Prostate gland (tissue), 2 donors: ENCODE measurements at regions not wholly inside any gene's neighbourhood (a gene's known extent, or its start where the extent isn't known, plus 50 kb on each side); places are given as distances from the start of the nearest gene placed in this dataset.

Source experiments
- DNase-seq: peaks from one replicate; pipeline ENCODE4 v3.0.0-alpha.2; 2019; ENCODE audit warnings: low spot score
- H3K27ac ChIP-seq, 2 donors: fragments of 200-600 bp; sonication (generic); 2 replicates each; pipeline ENCODE4 v1.5.1; 2017 to 2019
- H3K27me3 ChIP-seq: fragments of 200-600 bp; sonication (generic); replicated peaks from 2 replicates; pipeline ENCODE4 v1.5.1; 2019; ENCODE audit not compliant: insufficient read depth
- H3K36me3 ChIP-seq, 2 donors: fragments of 200-600 bp; sonication (generic); 1 replicate in 1 of 2; 2 replicates in 1 of 2; pipeline versions ENCODE4 v1.5.1 to v1.8.1; 2017 to 2019
- H3K4me1 ChIP-seq: fragments of 200-600 bp; sonication (generic); replicated peaks from 2 replicates; pipeline ENCODE4 v1.5.1; 2019
- H3K4me3 ChIP-seq, 2 donors: fragments of 200-600 bp; sonication (generic); 2 replicates each; pipeline ENCODE4 v1.5.1; 2017 to 2019
- H3K9me3 ChIP-seq: fragments of 200-600 bp; sonication (generic); 2 replicates; pipeline ENCODE4 v1.5.1; 2017
- POLR2A ChIP-seq: fragments of 450-650 bp; IDR thresholded peaks from one replicate; pipeline ENCODE4 v1.6.1; 2016; ENCODE audit warnings: antibody characterized with exemption, mild to moderate bottlenecking
- POLR2AphosphoS5 ChIP-seq: sonication (generic); formaldehyde crosslinking; IDR thresholded peaks from one replicate; pipeline ENCODE4 v1.6.1; 2017; ENCODE audit warnings: antibody characterized with exemption
- WGBS: methylation state at CpG from one replicate; pipeline ENCODE4 v1.1.5; 2018; 5-methylcytosine and 5-hydroxymethylcytosine counted together
- intact Hi-C: fragments of 100-400 bp; cut with DNase I; formaldehyde crosslinking; loops from one replicate; pipeline ENCODE4 v1.14.2; 2022
- TF ChIP-seq, protein P1 (sequence below), 4 experiments: fragments of 200-600 bp in 2 of 4; fragments of 450-650 bp in 2 of 4; sonication (generic) in 2 of 4; IDR thresholded peaks; 1 replicate in 3 of 4; 2 replicates in 1 of 4; pipeline ENCODE4 v1.5.1; 2016 to 2019; ENCODE audit warnings: antibody characterized with exemption in 4 of 4, mild to moderate bottlenecking in 2 of 4, moderate library complexity in 2 of 4

GRCh38 chr15:39174332-39174731, 406.5 kb upstream of the THBS1 start:
- intact Hi-C loops: loop anchor here (10.0 kb wide), 1 partner anchor 360 kb away; no protein-coding TSS in a partner anchor
- WGBS: 96% methylated on average over 1 of the region's 1 CpG
- no peaks in the 10 kb centered on the region for H3K36me3 ChIP-seq

DNA sequence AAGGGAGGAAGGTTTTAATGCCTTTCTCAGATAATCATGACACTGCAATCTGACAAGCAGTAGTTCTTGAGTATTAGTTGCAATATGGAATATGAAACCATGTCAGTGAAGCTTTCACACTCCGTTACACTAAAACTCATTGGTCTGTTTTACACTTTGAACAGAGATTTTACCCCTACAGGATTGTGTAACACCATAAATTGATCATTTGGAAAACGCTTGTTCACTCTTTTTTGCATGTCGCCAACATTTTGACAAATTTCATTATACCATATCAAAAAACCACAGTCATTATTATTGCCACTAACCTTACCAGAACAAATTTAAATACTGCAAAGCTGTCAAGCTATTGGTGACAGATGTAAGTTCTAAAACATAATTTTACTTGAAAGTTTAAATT, 404.8 kb upstream of the THBS1 start:
- no peaks in the 10 kb centered on the region for H3K36me3 ChIP-seq
- H3K4me3 ChIP-seq: no peak overlapping the region
- H3K27me3 ChIP-seq: no peaks in the 10 kb centered on the region
- intact Hi-C loops: loop anchor here (10.0 kb wide), 1 partner anchor 361 kb away; no protein-coding TSS in a partner anchor
- H3K9me3 ChIP-seq: no peaks in the 10 kb centered on the region
- peaks cover 9% of the 10 kb centered on the region for H3K4me1 ChIP-seq
- TF ChIP-seq, protein P1, sequence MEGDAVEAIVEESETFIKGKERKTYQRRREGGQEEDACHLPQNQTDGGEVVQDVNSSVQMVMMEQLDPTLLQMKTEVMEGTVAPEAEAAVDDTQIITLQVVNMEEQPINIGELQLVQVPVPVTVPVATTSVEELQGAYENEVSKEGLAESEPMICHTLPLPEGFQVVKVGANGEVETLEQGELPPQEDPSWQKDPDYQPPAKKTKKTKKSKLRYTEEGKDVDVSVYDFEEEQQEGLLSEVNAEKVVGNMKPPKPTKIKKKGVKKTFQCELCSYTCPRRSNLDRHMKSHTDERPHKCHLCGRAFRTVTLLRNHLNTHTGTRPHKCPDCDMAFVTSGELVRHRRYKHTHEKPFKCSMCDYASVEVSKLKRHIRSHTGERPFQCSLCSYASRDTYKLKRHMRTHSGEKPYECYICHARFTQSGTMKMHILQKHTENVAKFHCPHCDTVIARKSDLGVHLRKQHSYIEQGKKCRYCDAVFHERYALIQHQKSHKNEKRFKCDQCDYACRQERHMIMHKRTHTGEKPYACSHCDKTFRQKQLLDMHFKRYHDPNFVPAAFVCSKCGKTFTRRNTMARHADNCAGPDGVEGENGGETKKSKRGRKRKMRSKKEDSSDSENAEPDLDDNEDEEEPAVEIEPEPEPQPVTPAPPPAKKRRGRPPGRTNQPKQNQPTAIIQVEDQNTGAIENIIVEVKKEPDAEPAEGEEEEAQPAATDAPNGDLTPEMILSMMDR (IDR thresholded peaks at IDR 0.05): no peak
- TF ChIP-seq POLR2AphosphoS5: no peak
- no peak for TF ChIP-seq POLR2A
- H3K27ac ChIP-seq: no peak overlapping the region
- DNase-seq: no peak
- 92% methylated on average over 3 of the region's 3 CpGs for WGBS

More at GRCh38 chr15:39174332-39174731, 406.5 kb upstream of the THBS1 start:
- Histone ChIP-seq H3K4me1 (peaks cover 9% of the 10 kb centered on the region), H3K9me3 (no peaks in the 10 kb centered on the region), H3K27ac (no peak overlapping the region), H3K4me3 (no peak overlapping the region), H3K27me3 (no peaks in the 10 kb centered on the region)
- DNase-seq: no peak
- TF ChIP-seq, protein P1 (IDR thresholded peaks at IDR 0.05): no peak
- TF ChIP-seq POLR2A (no peak), POLR2AphosphoS5 (no peak)

- TF ChIP-seq, protein P1 (IDR thresholded peaks at IDR 0.05): no peak
- no peak for TF ChIP-seq POLR2A
- no peak for TF ChIP-seq POLR2AphosphoS5
- H3K27ac ChIP-seq: no peak overlapping the region
- peaks cover 2% of the 10 kb centered on the region for H3K4me1 ChIP-seq
- no peaks in the 10 kb centered on the region for H3K36me3 ChIP-seq
- WGBS: 80% methylated on average over 4 of the region's 4 CpGs
- H3K9me3 ChIP-seq: no peaks in the 10 kb centered on the region
- no peak for DNase-seq
- no peaks in the 10 kb centered on the region for H3K27me3 ChIP-seq
- intact Hi-C loops: loop anchor here (10.0 kb wide), 1 partner anchor 363 kb away; no protein-coding TSS in a partner anchor
- H3K4me3 ChIP-seq: no peak overlapping the region
Measured at GRCh38 chr15:39177561-39177960, 403.3 kb upstream of the THBS1 start.

DNA sequence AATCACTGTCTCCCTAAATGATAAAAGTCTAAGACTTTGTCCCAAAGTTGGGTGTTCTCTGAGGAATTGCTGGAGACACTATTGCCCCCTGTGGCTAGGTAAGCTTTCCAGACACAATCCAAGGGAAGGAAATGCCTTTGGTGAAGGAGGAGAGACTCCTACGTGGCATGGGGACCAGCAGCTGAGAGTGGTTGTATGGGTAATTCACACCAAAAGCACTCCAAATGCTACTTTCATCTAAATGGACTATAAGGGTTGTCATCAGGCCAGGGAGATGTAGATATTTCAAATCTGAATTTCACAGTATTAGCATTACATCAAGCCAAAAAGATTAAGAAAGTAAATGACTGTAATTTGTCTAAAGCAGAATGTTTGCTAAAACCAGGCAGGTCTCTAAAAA, 400.8 kb upstream of the THBS1 start:
- no peak for DNase-seq
- no peak for TF ChIP-seq POLR2A
- intact Hi-C loops: no loop called here
- H3K27ac ChIP-seq: no peak overlapping the region
- H3K27me3 ChIP-seq: no peaks in the 10 kb centered on the region
- H3K4me1 ChIP-seq: no peaks in the 10 kb centered on the region
- H3K36me3 ChIP-seq: no peaks in the 10 kb centered on the region
- no peak overlapping the region for H3K4me3 ChIP-seq
- H3K9me3 ChIP-seq: no peaks in the 10 kb centered on the region
- 81% methylated on average over 1 of the region's 1 CpG for WGBS

DNA sequence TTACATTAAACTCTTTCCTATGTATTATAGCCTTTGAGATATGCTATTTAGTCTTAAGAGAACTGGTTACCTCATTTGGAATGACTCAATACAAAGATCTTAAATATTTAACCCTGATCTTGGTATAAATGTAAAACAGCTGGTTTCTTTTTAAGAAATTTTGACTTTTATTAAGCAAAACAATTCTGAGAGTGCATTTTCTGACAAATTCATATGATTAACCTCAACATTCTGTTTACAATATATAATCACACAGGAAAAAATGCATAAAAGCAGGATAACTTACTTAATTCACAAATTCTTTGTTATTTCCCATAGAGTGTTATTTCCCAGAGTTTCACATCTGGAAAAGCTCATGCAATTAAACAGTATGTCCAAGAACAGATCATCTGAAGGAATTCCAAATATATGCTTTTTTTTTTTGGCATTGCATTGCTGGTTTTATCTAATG, 400.4 kb upstream of the THBS1 start:
- Histone ChIP-seq H3K36me3 (no peaks in the 10 kb centered on the region), H3K27ac (no peak overlapping the region), H3K4me3 (no peak overlapping the region), H3K27me3 (no peaks in the 10 kb centered on the region), H3K4me1 (no peaks in the 10 kb centered on the region), H3K9me3 (no peaks in the 10 kb centered on the region)
- TF ChIP-seq POLR2AphosphoS5 (no peak), POLR2A (no peak)
- TF ChIP-seq, protein P1 (IDR thresholded peaks at IDR 0.05): no peak
- DNase-seq: no peak
- intact Hi-C loops: no loop called here
